Chondrocyte (in vitro differentiated cells): ENCODE measurements at regions not wholly inside any gene's neighbourhood (a gene's known extent, or its start where the extent isn't known, plus 50 kb on each side); places are given as distances from the start of the nearest gene placed in this dataset.

Experiments used
- DNase-seq: peaks from one replicate; pipeline ENCODE4 v3.0.0; 2021; ENCODE audit warnings: mixed read lengths, low spot score
- H3K27ac Mint-ChIP-seq: one replicate; pipeline ENCODE4 v1.8.0; 2021; ENCODE audit warnings: mild to moderate bottlenecking, moderate library complexity, mixed read lengths; ENCODE audit not compliant: unreplicated experiment
- H3K27me3 Mint-ChIP-seq: 2 replicates; pipeline ENCODE4 v1.8.0; 2021; ENCODE audit warnings: low read depth, mixed read lengths
- H3K36me3 Mint-ChIP-seq: 2 replicates; pipeline ENCODE4 v1.8.0; 2021; ENCODE audit warnings: low read depth, mixed read lengths
- H3K4me1 Mint-ChIP-seq: 2 replicates; pipeline ENCODE4 v1.8.0; 2021; ENCODE audit warnings: low read depth, mild to moderate bottlenecking, mixed read lengths
- H3K4me3 Mint-ChIP-seq: one replicate; pipeline ENCODE4 v1.8.0; 2021; ENCODE audit warnings: mild to moderate bottlenecking, moderate library complexity, mixed read lengths; ENCODE audit not compliant: unreplicated experiment
- H3K9me3 Mint-ChIP-seq: 2 replicates; pipeline ENCODE4 v1.8.0; 2021; ENCODE audit warnings: low read depth, mixed read lengths
- TF ChIP-seq, protein P1 (sequence below): fragments of 200-600 bp; sonication (generic); IDR thresholded peaks from 2 replicates; pipeline ENCODE4 v1.5.0; 2021; ENCODE audit warnings: antibody characterized with exemption, mild to moderate bottlenecking, moderate library complexity

DNA sequence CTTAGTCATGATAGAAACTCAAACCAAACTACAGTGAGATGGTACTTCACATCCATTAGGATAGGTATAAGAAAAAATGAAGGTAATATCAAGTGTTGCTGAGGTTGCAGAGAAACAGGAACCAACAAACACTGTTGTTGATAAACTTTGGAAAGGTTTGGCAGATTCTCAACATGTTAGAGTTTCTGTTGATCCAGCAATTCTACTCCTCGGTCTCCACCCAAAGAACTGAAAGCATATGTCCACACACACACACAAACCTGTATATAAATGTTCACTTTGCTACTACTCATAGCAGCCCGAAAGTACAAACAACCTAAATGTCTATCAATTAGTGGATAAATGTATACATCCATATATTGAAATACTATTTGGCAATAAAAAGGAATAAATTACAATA is 128.3 kb upstream of the CARMIL1 start:
- Mint-ChIP-seq H3K4me1 (peaks cover 50% of the 10 kb centered on the region), H3K27me3 (no peaks in the 10 kb centered on the region), H3K9me3 (peaks cover 11% of the 10 kb centered on the region), H3K4me3 (no peak overlapping the region), H3K27ac (no peak overlapping the region), H3K36me3 (peaks cover 2% of the 10 kb centered on the region)
- DNase-seq, result no peak
- TF ChIP-seq, protein P1, sequence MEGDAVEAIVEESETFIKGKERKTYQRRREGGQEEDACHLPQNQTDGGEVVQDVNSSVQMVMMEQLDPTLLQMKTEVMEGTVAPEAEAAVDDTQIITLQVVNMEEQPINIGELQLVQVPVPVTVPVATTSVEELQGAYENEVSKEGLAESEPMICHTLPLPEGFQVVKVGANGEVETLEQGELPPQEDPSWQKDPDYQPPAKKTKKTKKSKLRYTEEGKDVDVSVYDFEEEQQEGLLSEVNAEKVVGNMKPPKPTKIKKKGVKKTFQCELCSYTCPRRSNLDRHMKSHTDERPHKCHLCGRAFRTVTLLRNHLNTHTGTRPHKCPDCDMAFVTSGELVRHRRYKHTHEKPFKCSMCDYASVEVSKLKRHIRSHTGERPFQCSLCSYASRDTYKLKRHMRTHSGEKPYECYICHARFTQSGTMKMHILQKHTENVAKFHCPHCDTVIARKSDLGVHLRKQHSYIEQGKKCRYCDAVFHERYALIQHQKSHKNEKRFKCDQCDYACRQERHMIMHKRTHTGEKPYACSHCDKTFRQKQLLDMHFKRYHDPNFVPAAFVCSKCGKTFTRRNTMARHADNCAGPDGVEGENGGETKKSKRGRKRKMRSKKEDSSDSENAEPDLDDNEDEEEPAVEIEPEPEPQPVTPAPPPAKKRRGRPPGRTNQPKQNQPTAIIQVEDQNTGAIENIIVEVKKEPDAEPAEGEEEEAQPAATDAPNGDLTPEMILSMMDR, result no peak

DNA sequence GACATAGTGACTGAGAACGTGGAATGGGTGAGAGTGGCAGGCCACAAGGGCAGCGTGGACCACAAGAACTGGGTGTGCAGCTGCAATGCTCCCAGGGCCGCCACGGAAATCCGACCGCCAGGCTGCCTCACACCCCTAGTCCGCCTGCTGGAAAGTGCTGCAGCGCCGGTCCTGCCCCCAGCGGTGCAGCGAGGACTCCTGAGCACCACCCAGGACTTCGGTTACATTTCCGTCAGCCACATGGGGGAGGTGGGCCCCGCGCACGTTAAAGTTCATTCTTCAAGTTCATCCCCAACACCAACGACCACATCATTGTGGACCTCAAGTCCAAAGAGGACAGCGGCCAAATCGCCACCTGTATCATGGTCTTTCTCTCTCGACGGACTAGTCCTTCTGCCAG is 126.1 kb upstream of the CARMIL1 start:
- Mint-ChIP-seq H3K4me3 (no peak overlapping the region), H3K27me3 (no peaks in the 10 kb centered on the region), H3K36me3 (peaks cover 10% of the 10 kb centered on the region), H3K27ac (no peak overlapping the region), H3K4me1 (peaks cover 54% of the 10 kb centered on the region), H3K9me3 (peaks cover 11% of the 10 kb centered on the region)
- TF ChIP-seq, protein P1, result no peak
- no peak for DNase-seq

GRCh38 chr6:25154034-25154596 is 125.1 kb upstream of the CARMIL1 start:
- TF ChIP-seq, protein P1, result no peak
- H3K4me1 Mint-ChIP-seq, result peaks cover 54% of the 10 kb centered on the region
- no peak overlapping the region for H3K4me3 Mint-ChIP-seq
- peaks cover 5% of the 10 kb centered on the region for H3K9me3 Mint-ChIP-seq
- H3K27ac Mint-ChIP-seq, result peak overlapping the region; percentile 25
- no peak for DNase-seq
- H3K27me3 Mint-ChIP-seq, result no peaks in the 10 kb centered on the region
- peaks cover 8% of the 10 kb centered on the region for H3K36me3 Mint-ChIP-seq

GRCh38 chr6:25155211-25155610 is 124.0 kb upstream of the CARMIL1 start:
- peaks cover 12% of the 10 kb centered on the region for H3K9me3 Mint-ChIP-seq
- H3K4me3 Mint-ChIP-seq, result no peak overlapping the region
- no peak for DNase-seq
- peak overlapping the region; percentile 70 for H3K27ac Mint-ChIP-seq
- peaks cover 58% of the 10 kb centered on the region for H3K4me1 Mint-ChIP-seq
- H3K27me3 Mint-ChIP-seq, result no peaks in the 10 kb centered on the region
- H3K36me3 Mint-ChIP-seq, result peaks cover 13% of the 10 kb centered on the region
- TF ChIP-seq, protein P1, result no peak

GRCh38 chr6:25156123-25156522 is 123.1 kb upstream of the CARMIL1 start:
- TF ChIP-seq, protein P1, result no peak
- Mint-ChIP-seq H3K4me3 (no peak overlapping the region), H3K27me3 (no peaks in the 10 kb centered on the region), H3K9me3 (peaks cover 17% of the 10 kb centered on the region), H3K4me1 (peaks cover 60% of the 10 kb centered on the region), H3K36me3 (peaks cover 16% of the 10 kb centered on the region), H3K27ac (peak overlapping the region; percentile 70)
- DNase-seq, result no peak
